ENCODE measurements at regions not wholly inside any gene's neighbourhood (a gene's known extent, or its start where the extent isn't known, plus 50 kb on each side); places are given as distances from the start of the nearest gene placed in this dataset.
"Not testable (repeated sequence)": the region's sequence is repeated elsewhere in the genome, so short reads cannot be mapped to it uniquely, and the experiment has no call there.

GRCh38 chr1:120298487-120298886 lies 116.3 kb upstream of the NBPF8 start:
- H3K27ac ChIP-seq; H3K4me3 ChIP-seq; H3K9me3 ChIP-seq; H3K36me3 ChIP-seq; H3K27me3 ChIP-seq; intact Hi-C loops (cut with DNase I; ENCODE audit: low total_unique reads); H3K4me1 ChIP-seq; DNase-seq (ENCODE audit: low spot score in 2 of 2): not testable (repeated sequence)

GRCh38 chr1:120297345-120297953 lies 117.4 kb upstream of the NBPF8 start:
- H3K36me3 ChIP-seq; H3K27me3 ChIP-seq; H3K4me1 ChIP-seq; H3K9me3 ChIP-seq; DNase-seq (ENCODE audit: low spot score in 2 of 2); intact Hi-C loops (cut with DNase I; ENCODE audit: low total_unique reads); H3K4me3 ChIP-seq; H3K27ac ChIP-seq: not testable (repeated sequence)

- H3K36me3 ChIP-seq; intact Hi-C loops (cut with DNase I; ENCODE audit: low total_unique reads); DNase-seq (ENCODE audit: low spot score in 2 of 2); H3K4me3 ChIP-seq; H3K4me1 ChIP-seq; H3K9me3 ChIP-seq; H3K27me3 ChIP-seq; H3K27ac ChIP-seq: not testable (repeated sequence)
Observed at GRCh38 chr1:120290105-120290504, 113.8 kb upstream of the SEC22B start.

- H3K27me3 ChIP-seq; H3K4me3 ChIP-seq; H3K4me1 ChIP-seq; intact Hi-C loops (cut with DNase I; ENCODE audit: low total_unique reads); H3K9me3 ChIP-seq; H3K36me3 ChIP-seq; DNase-seq (ENCODE audit: low spot score in 2 of 2); H3K27ac ChIP-seq: not testable (repeated sequence)
Observed at GRCh38 chr1:120289601-120290074, 113.3 kb upstream of the SEC22B start.

- H3K36me3 ChIP-seq; H3K27ac ChIP-seq; H3K9me3 ChIP-seq; H3K27me3 ChIP-seq; DNase-seq (ENCODE audit: low spot score in 2 of 2); H3K4me1 ChIP-seq; H3K4me3 ChIP-seq; intact Hi-C loops (cut with DNase I; ENCODE audit: low total_unique reads): not testable (repeated sequence)
Observed at GRCh38 chr1:120288814-120289600, 112.7 kb upstream of the SEC22B start.

GRCh38 chr1:120288167-120288566 lies 111.8 kb upstream of the SEC22B start:
- DNase-seq (ENCODE audit: low spot score in 2 of 2); intact Hi-C loops (cut with DNase I; ENCODE audit: low total_unique reads); H3K27me3 ChIP-seq; H3K4me1 ChIP-seq; H3K4me3 ChIP-seq; H3K27ac ChIP-seq; H3K36me3 ChIP-seq; H3K9me3 ChIP-seq: not testable (repeated sequence)

GRCh38 chr1:120282744-120283464 lies 106.6 kb upstream of the SEC22B start:
- H3K27me3 ChIP-seq; DNase-seq (ENCODE audit: low spot score in 2 of 2); H3K9me3 ChIP-seq; H3K4me1 ChIP-seq; H3K27ac ChIP-seq; intact Hi-C loops (cut with DNase I; ENCODE audit: low total_unique reads); H3K4me3 ChIP-seq; H3K36me3 ChIP-seq: not testable (repeated sequence)

GRCh38 chr1:120278259-120278610 lies 101.9 kb upstream of the SEC22B start:
- DNase-seq (ENCODE audit: low spot score in 2 of 2); H3K27ac ChIP-seq; H3K4me3 ChIP-seq; H3K9me3 ChIP-seq; H3K27me3 ChIP-seq; H3K4me1 ChIP-seq; H3K36me3 ChIP-seq; intact Hi-C loops (cut with DNase I; ENCODE audit: low total_unique reads): not testable (repeated sequence)

GRCh38 chr1:120277428-120278258 lies 101.3 kb upstream of the SEC22B start:
- H3K27ac ChIP-seq; H3K9me3 ChIP-seq; H3K4me1 ChIP-seq; H3K36me3 ChIP-seq; H3K4me3 ChIP-seq; DNase-seq (ENCODE audit: low spot score in 2 of 2); intact Hi-C loops (cut with DNase I; ENCODE audit: low total_unique reads); H3K27me3 ChIP-seq: not testable (repeated sequence)

- H3K27me3 ChIP-seq; H3K36me3 ChIP-seq; intact Hi-C loops (cut with DNase I; ENCODE audit: low total_unique reads); H3K27ac ChIP-seq; H3K4me3 ChIP-seq; DNase-seq (ENCODE audit: low spot score in 2 of 2); H3K9me3 ChIP-seq; H3K4me1 ChIP-seq: not testable (repeated sequence)
Observed at GRCh38 chr1:120276710-120277109, 100.4 kb upstream of the SEC22B start.

GRCh38 chr1:120274438-120274837 lies 98.1 kb upstream of the SEC22B start:
- H3K4me3 ChIP-seq; H3K27ac ChIP-seq; H3K9me3 ChIP-seq; H3K4me1 ChIP-seq; H3K36me3 ChIP-seq; H3K27me3 ChIP-seq; DNase-seq (ENCODE audit: low spot score in 2 of 2); intact Hi-C loops (cut with DNase I; ENCODE audit: low total_unique reads): not testable (repeated sequence)

- intact Hi-C loops (cut with DNase I; ENCODE audit: low total_unique reads); H3K9me3 ChIP-seq; H3K27me3 ChIP-seq; H3K4me1 ChIP-seq; DNase-seq (ENCODE audit: low spot score in 2 of 2); H3K27ac ChIP-seq; H3K36me3 ChIP-seq; H3K4me3 ChIP-seq: not testable (repeated sequence)
Observed at GRCh38 chr1:120273363-120273762, 97.0 kb upstream of the SEC22B start.

- DNase-seq (ENCODE audit: low spot score in 2 of 2); H3K27me3 ChIP-seq; H3K4me1 ChIP-seq; H3K27ac ChIP-seq; H3K4me3 ChIP-seq; H3K9me3 ChIP-seq; H3K36me3 ChIP-seq; intact Hi-C loops (cut with DNase I; ENCODE audit: low total_unique reads): not testable (repeated sequence)
Observed at GRCh38 chr1:120272242-120272641, 95.9 kb upstream of the SEC22B start.

Measured in breast epithelium (tissue), 4 donors.